GM23338 (cell line): ENCODE measurements at regions not wholly inside any gene's neighbourhood (a gene's known extent, or its start where the extent isn't known, plus 50 kb on each side); places are given as distances from the start of the nearest gene placed in this dataset.

Experiments
- ATAC-seq: fragments of 200-7000 bp; cut with Tn5 transposase; 3 replicates; pipeline ENCODE4 v1.9.1; 2020
- DNase-seq: peaks from one replicate; pipeline ENCODE4 v3.0.0-alpha.2; 2015; ENCODE audit warnings: low spot score
- H2AFZ ChIP-seq: fragments of 200-600 bp; sonication (generic); 2 replicates; pipeline ENCODE4 v1.8.0; 2016; ENCODE audit warnings: antibody characterized with exemption, mild to moderate bottlenecking, moderate library complexity
- H3F3A ChIP-seq: fragments of 200-600 bp; sonication (generic); replicated peaks from 2 replicates; pipeline ENCODE4 v1.8.0; 2017; ENCODE audit warnings: antibody characterized with exemption, mixed run types, low read depth
- H3K27ac ChIP-seq: fragments of 200-600 bp; sonication (generic); 2 replicates; pipeline ENCODE4 v1.6.1; 2016; ENCODE audit warnings: low read depth
- H3K27me3 ChIP-seq: fragments of 200-600 bp; sonication (generic); 2 replicates; pipeline ENCODE4 v1.8.0; 2016; ENCODE audit warnings: mild to moderate bottlenecking, mixed run types, moderate library complexity; ENCODE audit not compliant: insufficient read depth
- H3K36me3 ChIP-seq: fragments of 200-600 bp; sonication (generic); 2 replicates; pipeline ENCODE4 v1.8.0; 2016; ENCODE audit warnings: mild to moderate bottlenecking; ENCODE audit not compliant: insufficient read depth
- H3K4me1 ChIP-seq: fragments of 200-600 bp; sonication (generic); 2 replicates; pipeline ENCODE4 v1.8.0; 2016; ENCODE audit warnings: mild to moderate bottlenecking, moderate library complexity; ENCODE audit not compliant: insufficient read depth
- H3K4me2 ChIP-seq: fragments of 200-600 bp; sonication (generic); 2 replicates; pipeline ENCODE4 v1.7.1; 2017; ENCODE audit warnings: mixed run types
- H3K4me3 ChIP-seq: fragments of 200-600 bp; sonication (generic); 2 replicates; pipeline ENCODE4 v1.6.1; 2016; ENCODE audit warnings: mixed run types
- H3K79me2 ChIP-seq: fragments of 200-600 bp; sonication (generic); replicated peaks from 2 replicates; pipeline ENCODE4 v1.8.0; 2017; ENCODE audit warnings: mild to moderate bottlenecking; ENCODE audit not compliant: insufficient read depth
- H3K9me2 ChIP-seq: fragments of 200-600 bp; sonication (generic); 2 replicates; pipeline ENCODE4 v1.8.0; 2017; ENCODE audit not compliant: insufficient read depth
- H4K20me1 ChIP-seq: fragments of 200-600 bp; sonication (generic); replicated peaks from 2 replicates; pipeline ENCODE4 v1.8.0; 2017; ENCODE audit warnings: mild to moderate bottlenecking; ENCODE audit not compliant: insufficient read depth
- H3K27ac Mint-ChIP-seq: 2 replicates; pipeline ENCODE4 v1.8.0; 2020; ENCODE audit warnings: inconsistent platforms, mild to moderate bottlenecking, moderate library complexity, mixed read lengths
- H3K27me3 Mint-ChIP-seq: 3 replicates; pipeline ENCODE4 v1.8.0; 2022; ENCODE audit warnings: low read depth, mild to moderate bottlenecking, moderate library complexity, mixed read lengths, inconsistent platforms; ENCODE audit not compliant: insufficient read depth, poor library complexity
- H3K36me3 Mint-ChIP-seq: 3 replicates; pipeline ENCODE4 v1.8.0; 2021; ENCODE audit warnings: low read depth, mild to moderate bottlenecking, inconsistent platforms, moderate library complexity, mixed read lengths
- H3K4me1 Mint-ChIP-seq: 3 replicates; pipeline ENCODE4 v1.8.0; 2020; ENCODE audit warnings: mild to moderate bottlenecking, inconsistent platforms, mixed read lengths
- H3K4me3 Mint-ChIP-seq: 3 replicates; pipeline ENCODE4 v1.8.0; 2021; ENCODE audit warnings: moderate library complexity, mild to moderate bottlenecking, inconsistent platforms, mixed read lengths
- H3K9me3 Mint-ChIP-seq: 3 replicates; pipeline ENCODE4 v1.8.0; 2020; ENCODE audit warnings: moderate library complexity, mild to moderate bottlenecking, inconsistent platforms, mixed read lengths
- CREB1 ChIP-seq: fragments of 250-450 bp; sonication (Bioruptor Pico); IDR thresholded peaks from 2 replicates; pipeline ENCODE4 v1.5.0; 2020; ENCODE audit warnings: low read depth, mild to moderate bottlenecking, moderate library complexity
- EZH2 ChIP-seq: fragments of 200-600 bp; sonication (generic); IDR thresholded peaks from one replicate; pipeline ENCODE4 v1.8.0; 2017; ENCODE audit warnings: antibody characterized with exemption, mild to moderate bottlenecking, low read depth; ENCODE audit not compliant: unreplicated experiment
- EZH2phosphoT487 ChIP-seq: fragments of 200-600 bp; sonication (generic); IDR thresholded peaks from one replicate; pipeline ENCODE4 v1.8.1; 2018; ENCODE audit warnings: antibody characterized with exemption; ENCODE audit not compliant: unreplicated experiment
- JUNB ChIP-seq: IDR thresholded peaks from one replicate; pipeline ENCODE4 v1.6.1; 2016; ENCODE audit warnings: antibody characterized with exemption; ENCODE audit not compliant: unreplicated experiment
- NANOG ChIP-seq: IDR thresholded peaks from 2 replicates; pipeline ENCODE4 v1.6.1; 2016; ENCODE audit warnings: antibody characterized with exemption, borderline replicate concordance
- POLR2AphosphoS5 ChIP-seq: IDR thresholded peaks from 2 replicates; pipeline ENCODE4 v1.6.1; 2016; ENCODE audit warnings: antibody characterized with exemption, low read depth
- STAT1 ChIP-seq: IDR thresholded peaks from one replicate; pipeline ENCODE4 v1.6.1; 2016; ENCODE audit warnings: antibody characterized with exemption; ENCODE audit not compliant: unreplicated experiment
- ZNF114 ChIP-seq: fragments of 250-450 bp; sonication (Bioruptor Pico); IDR thresholded peaks from 2 replicates; pipeline ENCODE4 v1.5.0; 2020; ENCODE audit warnings: mild to moderate bottlenecking, moderate library complexity
- ZNF331 ChIP-seq: fragments of 250-450 bp; sonication (Bioruptor Pico); IDR thresholded peaks from 2 replicates; pipeline ENCODE4 v1.5.0; 2020; ENCODE audit warnings: low read depth, mild to moderate bottlenecking, moderate library complexity
- TF ChIP-seq, protein P1 (sequence below), 2 experiments: fragments of 200-600 bp in 1 of 2; sonication (generic) in 1 of 2; conservative IDR thresholded peaks; 2 replicates each; pipeline versions ENCODE4 v1.5.1 to v1.6.1; 2016 to 2017; ENCODE audit warnings: antibody characterized with exemption in 2 of 2, low read depth in 2 of 2, mild to moderate bottlenecking in 2 of 2, moderate library complexity in 1 of 2
- TF ChIP-seq, protein P2 (sequence below): IDR thresholded peaks from one replicate; pipeline ENCODE4 v1.6.1; 2018; ENCODE audit warnings: antibody characterized with exemption; ENCODE audit not compliant: unreplicated experiment
- TF ChIP-seq, protein P3 (sequence below): IDR thresholded peaks from 2 replicates; pipeline ENCODE4 v1.6.1; 2016; ENCODE audit warnings: antibody characterized with exemption

DNA sequence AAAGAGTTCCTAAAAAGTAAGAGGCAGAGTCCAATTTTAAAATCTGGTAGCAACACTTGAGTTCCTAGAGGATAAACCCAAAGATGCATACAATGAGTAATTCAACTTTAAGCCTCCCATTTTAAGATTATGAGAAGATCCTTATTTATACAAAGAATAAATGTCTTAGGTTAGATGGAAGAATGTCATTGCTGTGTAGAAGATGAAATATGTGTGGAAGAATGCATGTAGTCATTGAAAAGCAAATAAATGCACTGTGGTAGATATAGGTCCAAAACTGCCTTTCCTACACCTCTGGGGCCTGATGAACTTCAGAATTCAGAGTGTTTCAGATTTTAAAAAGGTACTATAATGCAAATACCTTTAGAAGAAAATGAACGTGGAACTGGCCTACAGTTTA, 58.7 kb upstream of the LRP1B start:
- Histone ChIP-seq H2AFZ (no peak overlapping the region), H3K4me2 (no peak overlapping the region), H3K9me2 (no peaks in the 10 kb centered on the region), H4K20me1 (no peaks in the 10 kb centered on the region), H3F3A (no peaks in the 10 kb centered on the region), H3K36me3 (no peaks in the 10 kb centered on the region), H3K27ac (no peak overlapping the region), H3K4me1 (peaks cover 6% of the 10 kb centered on the region; the same call in 1 of the 2 replicates), H3K4me3 (no peak overlapping the region), H3K27me3 (no peaks in the 10 kb centered on the region), H3K79me2 (no peaks in the 10 kb centered on the region)
- TF ChIP-seq EZH2 (no peak), ZNF114 (CRISPR knock-in tag) (no peak), JUNB (no peak), ZNF331 (CRISPR knock-in tag) (no peak), CREB1 (CRISPR knock-in tag) (no peak), POLR2AphosphoS5 (no peak)
- TF ChIP-seq, protein P1, sequence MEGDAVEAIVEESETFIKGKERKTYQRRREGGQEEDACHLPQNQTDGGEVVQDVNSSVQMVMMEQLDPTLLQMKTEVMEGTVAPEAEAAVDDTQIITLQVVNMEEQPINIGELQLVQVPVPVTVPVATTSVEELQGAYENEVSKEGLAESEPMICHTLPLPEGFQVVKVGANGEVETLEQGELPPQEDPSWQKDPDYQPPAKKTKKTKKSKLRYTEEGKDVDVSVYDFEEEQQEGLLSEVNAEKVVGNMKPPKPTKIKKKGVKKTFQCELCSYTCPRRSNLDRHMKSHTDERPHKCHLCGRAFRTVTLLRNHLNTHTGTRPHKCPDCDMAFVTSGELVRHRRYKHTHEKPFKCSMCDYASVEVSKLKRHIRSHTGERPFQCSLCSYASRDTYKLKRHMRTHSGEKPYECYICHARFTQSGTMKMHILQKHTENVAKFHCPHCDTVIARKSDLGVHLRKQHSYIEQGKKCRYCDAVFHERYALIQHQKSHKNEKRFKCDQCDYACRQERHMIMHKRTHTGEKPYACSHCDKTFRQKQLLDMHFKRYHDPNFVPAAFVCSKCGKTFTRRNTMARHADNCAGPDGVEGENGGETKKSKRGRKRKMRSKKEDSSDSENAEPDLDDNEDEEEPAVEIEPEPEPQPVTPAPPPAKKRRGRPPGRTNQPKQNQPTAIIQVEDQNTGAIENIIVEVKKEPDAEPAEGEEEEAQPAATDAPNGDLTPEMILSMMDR (conservative IDR thresholded peaks at IDR 0.05; ENCODE audit: low read depth in 2 of 2): no peak
- TF ChIP-seq, protein P2, sequence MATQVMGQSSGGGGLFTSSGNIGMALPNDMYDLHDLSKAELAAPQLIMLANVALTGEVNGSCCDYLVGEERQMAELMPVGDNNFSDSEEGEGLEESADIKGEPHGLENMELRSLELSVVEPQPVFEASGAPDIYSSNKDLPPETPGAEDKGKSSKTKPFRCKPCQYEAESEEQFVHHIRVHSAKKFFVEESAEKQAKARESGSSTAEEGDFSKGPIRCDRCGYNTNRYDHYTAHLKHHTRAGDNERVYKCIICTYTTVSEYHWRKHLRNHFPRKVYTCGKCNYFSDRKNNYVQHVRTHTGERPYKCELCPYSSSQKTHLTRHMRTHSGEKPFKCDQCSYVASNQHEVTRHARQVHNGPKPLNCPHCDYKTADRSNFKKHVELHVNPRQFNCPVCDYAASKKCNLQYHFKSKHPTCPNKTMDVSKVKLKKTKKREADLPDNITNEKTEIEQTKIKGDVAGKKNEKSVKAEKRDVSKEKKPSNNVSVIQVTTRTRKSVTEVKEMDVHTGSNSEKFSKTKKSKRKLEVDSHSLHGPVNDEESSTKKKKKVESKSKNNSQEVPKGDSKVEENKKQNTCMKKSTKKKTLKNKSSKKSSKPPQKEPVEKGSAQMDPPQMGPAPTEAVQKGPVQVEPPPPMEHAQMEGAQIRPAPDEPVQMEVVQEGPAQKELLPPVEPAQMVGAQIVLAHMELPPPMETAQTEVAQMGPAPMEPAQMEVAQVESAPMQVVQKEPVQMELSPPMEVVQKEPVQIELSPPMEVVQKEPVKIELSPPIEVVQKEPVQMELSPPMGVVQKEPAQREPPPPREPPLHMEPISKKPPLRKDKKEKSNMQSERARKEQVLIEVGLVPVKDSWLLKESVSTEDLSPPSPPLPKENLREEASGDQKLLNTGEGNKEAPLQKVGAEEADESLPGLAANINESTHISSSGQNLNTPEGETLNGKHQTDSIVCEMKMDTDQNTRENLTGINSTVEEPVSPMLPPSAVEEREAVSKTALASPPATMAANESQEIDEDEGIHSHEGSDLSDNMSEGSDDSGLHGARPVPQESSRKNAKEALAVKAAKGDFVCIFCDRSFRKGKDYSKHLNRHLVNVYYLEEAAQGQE: no peak
- Mint-ChIP-seq H3K4me1 (peaks cover 11% of the 10 kb centered on the region), H3K4me3 (no peak overlapping the region), H3K27me3 (no peaks in the 10 kb centered on the region), H3K27ac (no peak overlapping the region), H3K9me3 (no peaks in the 10 kb centered on the region), H3K36me3 (no peaks in the 10 kb centered on the region)
- ATAC-seq: no peak
- DNase-seq: no peak

DNA sequence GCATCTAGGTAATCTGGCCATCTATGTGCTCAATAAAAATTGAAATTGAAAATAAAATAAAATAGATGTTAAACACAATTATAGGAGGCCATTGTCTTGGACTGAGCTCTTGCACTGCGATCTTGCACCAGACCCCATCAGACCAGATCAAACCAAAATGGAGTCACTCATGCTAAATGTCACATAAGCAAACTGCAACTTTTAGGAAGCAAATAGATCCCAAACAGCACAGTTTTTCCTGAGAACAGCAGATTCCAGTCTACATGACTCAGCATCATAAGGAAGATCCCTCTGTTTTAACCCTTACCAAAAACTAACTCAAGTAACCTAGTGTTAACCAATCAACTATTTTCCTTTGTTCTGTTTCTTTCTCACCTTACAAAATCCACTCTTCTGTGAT, 57.7 kb upstream of the LRP1B start:
- DNase-seq (no peak), ATAC-seq (no peak)
- no peak overlapping the region for H3K4me3 ChIP-seq
- H3K27me3 Mint-ChIP-seq: no peaks in the 10 kb centered on the region
- H3K27me3 ChIP-seq: no peaks in the 10 kb centered on the region
- peak overlapping the region; percentile 72; the same call in 1 of the 2 replicates for H3K27ac Mint-ChIP-seq
- no peak overlapping the region for H3K27ac ChIP-seq
- H3K4me1 Mint-ChIP-seq: peaks cover 11% of the 10 kb centered on the region
- H3F3A ChIP-seq: no peaks in the 10 kb centered on the region
- H3K36me3 ChIP-seq: no peaks in the 10 kb centered on the region
- H4K20me1 ChIP-seq: no peaks in the 10 kb centered on the region
- peaks cover 6% of the 10 kb centered on the region; the same call in 1 of the 2 replicates for H3K4me1 ChIP-seq
- H3K9me2 ChIP-seq: no peaks in the 10 kb centered on the region
- no peak overlapping the region for H3K4me3 Mint-ChIP-seq
- no peaks in the 10 kb centered on the region for H3K36me3 Mint-ChIP-seq
- H2AFZ ChIP-seq: no peak overlapping the region
- no peaks in the 10 kb centered on the region for H3K79me2 ChIP-seq
- no peaks in the 10 kb centered on the region for H3K9me3 Mint-ChIP-seq
- H3K4me2 ChIP-seq: no peak overlapping the region
- TF ChIP-seq NANOG (no peak), STAT1 (no peak), POLR2AphosphoS5 (no peak), CREB1 (CRISPR knock-in tag) (no peak), EZH2phosphoT487 (no peak), ZNF114 (CRISPR knock-in tag) (no peak), EZH2 (no peak), JUNB (no peak)
- TF ChIP-seq, protein P3, sequence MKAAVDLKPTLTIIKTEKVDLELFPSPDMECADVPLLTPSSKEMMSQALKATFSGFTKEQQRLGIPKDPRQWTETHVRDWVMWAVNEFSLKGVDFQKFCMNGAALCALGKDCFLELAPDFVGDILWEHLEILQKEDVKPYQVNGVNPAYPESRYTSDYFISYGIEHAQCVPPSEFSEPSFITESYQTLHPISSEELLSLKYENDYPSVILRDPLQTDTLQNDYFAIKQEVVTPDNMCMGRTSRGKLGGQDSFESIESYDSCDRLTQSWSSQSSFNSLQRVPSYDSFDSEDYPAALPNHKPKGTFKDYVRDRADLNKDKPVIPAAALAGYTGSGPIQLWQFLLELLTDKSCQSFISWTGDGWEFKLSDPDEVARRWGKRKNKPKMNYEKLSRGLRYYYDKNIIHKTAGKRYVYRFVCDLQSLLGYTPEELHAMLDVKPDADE: no peak
- TF ChIP-seq, protein P2: no peak
